ENCODE measurements at regions not wholly inside any gene's neighbourhood (a gene's known extent, or its start where the extent isn't known, plus 50 kb on each side); places are given as distances from the start of the nearest gene placed in this dataset.

- no peaks in the 10 kb centered on the region for H3K27me3 ChIP-seq (ENCODE audit: insufficient read depth, low read length)
- H3K79me2 ChIP-seq (ENCODE audit: insufficient read depth, low read length) = no peaks in the 10 kb centered on the region
- H3K56ac ChIP-seq (ENCODE audit: insufficient read length, low read depth, low read length) = no peak overlapping the region
- no peak overlapping the region for H2BK5ac ChIP-seq (ENCODE audit: insufficient read length, low read length)
- H3K18ac ChIP-seq (ENCODE audit: insufficient read length, low read depth, low read length) = no peak overlapping the region
- Mint-ChIP-seq H3K27ac (no peak overlapping the region), H3K27me3 (ENCODE audit: low read depth) (peaks cover 15% of the 10 kb centered on the region), H3K4me3 (no peak overlapping the region), H3K36me3 (ENCODE audit: insufficient read depth in 1 of 3, low read depth in 3 of 3) (no peaks in the 10 kb centered on the region), H3K4me1 (no peaks in the 10 kb centered on the region), H3K9me3 (no peaks in the 10 kb centered on the region; a peak in 1 of 5 replicates)
- no peak overlapping the region for H3K4ac ChIP-seq (ENCODE audit: low read depth, low read length)
- no peak for DNase-seq
- no peak overlapping the region for H3K9ac ChIP-seq (ENCODE audit: extremely low read depth, insufficient read length, low read length)
- TF ChIP-seq, protein P1, sequence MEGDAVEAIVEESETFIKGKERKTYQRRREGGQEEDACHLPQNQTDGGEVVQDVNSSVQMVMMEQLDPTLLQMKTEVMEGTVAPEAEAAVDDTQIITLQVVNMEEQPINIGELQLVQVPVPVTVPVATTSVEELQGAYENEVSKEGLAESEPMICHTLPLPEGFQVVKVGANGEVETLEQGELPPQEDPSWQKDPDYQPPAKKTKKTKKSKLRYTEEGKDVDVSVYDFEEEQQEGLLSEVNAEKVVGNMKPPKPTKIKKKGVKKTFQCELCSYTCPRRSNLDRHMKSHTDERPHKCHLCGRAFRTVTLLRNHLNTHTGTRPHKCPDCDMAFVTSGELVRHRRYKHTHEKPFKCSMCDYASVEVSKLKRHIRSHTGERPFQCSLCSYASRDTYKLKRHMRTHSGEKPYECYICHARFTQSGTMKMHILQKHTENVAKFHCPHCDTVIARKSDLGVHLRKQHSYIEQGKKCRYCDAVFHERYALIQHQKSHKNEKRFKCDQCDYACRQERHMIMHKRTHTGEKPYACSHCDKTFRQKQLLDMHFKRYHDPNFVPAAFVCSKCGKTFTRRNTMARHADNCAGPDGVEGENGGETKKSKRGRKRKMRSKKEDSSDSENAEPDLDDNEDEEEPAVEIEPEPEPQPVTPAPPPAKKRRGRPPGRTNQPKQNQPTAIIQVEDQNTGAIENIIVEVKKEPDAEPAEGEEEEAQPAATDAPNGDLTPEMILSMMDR (conservative IDR thresholded peaks at IDR 0.05) = no peak
- no peaks in the 10 kb centered on the region for H3K4me1 ChIP-seq (ENCODE audit: insufficient read depth, low read length)
- H2BK20ac ChIP-seq (ENCODE audit: low read depth, low read length, poor library complexity, severe bottlenecking) = no peak overlapping the region
- no peak overlapping the region for H3K23ac ChIP-seq (ENCODE audit: insufficient read length, low read depth, low read length)
- no peak overlapping the region for H3T11ph ChIP-seq (ENCODE audit: low read length)
- no peaks in the 10 kb centered on the region for H3K23me2 ChIP-seq (ENCODE audit: insufficient read length, low read depth, low read length, poor library complexity, severe bottlenecking)
- no peak overlapping the region for H4K5ac ChIP-seq (ENCODE audit: insufficient read length, low read depth, low read length)
- no peak overlapping the region for H4K91ac ChIP-seq (ENCODE audit: insufficient read length, low read depth, low read length)
- H3K27ac ChIP-seq (ENCODE audit: insufficient read length, low read depth, low read length) = no peak overlapping the region
- H2BK120ac ChIP-seq (ENCODE audit: low read depth, low read length, poor library complexity, severe bottlenecking) = no peak overlapping the region
- H3K4me2 ChIP-seq (ENCODE audit: insufficient read depth, insufficient read length, low read length) = no peak overlapping the region
- no peak overlapping the region for H2AK5ac ChIP-seq (ENCODE audit: insufficient read length, low read length)
- H2AFZ ChIP-seq (ENCODE audit: low read length) = no peak overlapping the region
- no peaks in the 10 kb centered on the region for H4K20me1 ChIP-seq (ENCODE audit: control insufficient read depth, insufficient read depth, insufficient read length)
- H4K8ac ChIP-seq (replicated peaks; ENCODE audit: insufficient read length, low read depth, low read length) = no peak overlapping the region
- no peak overlapping the region for H2BK12ac ChIP-seq (ENCODE audit: insufficient read length, low read depth, low read length)
- H3K9me3 ChIP-seq (ENCODE audit: control insufficient read depth, low read depth, low read length) = no peaks in the 10 kb centered on the region
- H3K79me1 ChIP-seq (ENCODE audit: insufficient read depth, low read depth, low read length, poor library complexity, severe bottlenecking) = no peaks in the 10 kb centered on the region
- peak overlapping the region; percentile 72; the same call in 1 of the 2 replicates for H3K14ac ChIP-seq (ENCODE audit: insufficient read depth, low read length)
- no CpG with 5 or more reads among the region's 5 CpGs for WGBS (ENCODE audit: extremely low coverage, insufficient read length, low lambda C conversion rate)
- no peak overlapping the region; the same call in 1 of the 2 replicates for H2BK15ac ChIP-seq (ENCODE audit: low read depth, low read length)
Measured at GRCh38 chr10:29805134-29805723, 170.5 kb upstream of the SVIL start.
